ENCODE measurements at regions not wholly inside any gene's neighbourhood (a gene's known extent, or its start where the extent isn't known, plus 50 kb on each side); places are given as distances from the start of the nearest gene placed in this dataset.

DNA sequence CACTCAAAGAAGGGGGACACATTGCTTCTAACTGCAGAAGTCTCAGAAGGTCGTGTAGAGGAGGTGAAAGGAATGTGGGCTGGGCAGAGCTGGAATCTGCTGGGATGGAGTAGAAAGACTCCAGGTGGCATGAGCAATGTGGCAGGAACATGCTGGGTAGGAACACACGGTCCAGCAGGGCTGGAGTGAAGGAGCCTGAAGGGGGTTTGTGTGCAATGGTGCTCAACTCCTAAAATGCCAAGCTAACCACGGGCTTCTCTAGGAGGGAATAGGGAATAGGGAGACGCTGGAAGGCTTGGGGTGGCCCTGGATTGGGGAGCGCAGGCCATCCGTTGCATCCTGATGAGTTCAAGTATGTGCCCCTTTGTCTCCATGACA, 253.8 kb downstream of the FAM43A start:
- Histone ChIP-seq H3K4me2 (no peak overlapping the region), H3K9me2 (ENCODE audit: insufficient read depth) (no peaks in the 10 kb centered on the region), H3K4me3 (no peak overlapping the region), H3K79me2 (replicated peaks; ENCODE audit: insufficient read depth) (no peaks in the 10 kb centered on the region), H2AFZ (no peak overlapping the region), H4K20me1 (replicated peaks; ENCODE audit: insufficient read depth) (no peaks in the 10 kb centered on the region; the same call in 1 of the 2 replicates), H3F3A (replicated peaks; ENCODE audit: low read depth) (no peaks in the 10 kb centered on the region), H3K4me1 (ENCODE audit: insufficient read depth) (no peaks in the 10 kb centered on the region), H3K27me3 (ENCODE audit: insufficient read depth) (no peaks in the 10 kb centered on the region), H3K36me3 (ENCODE audit: insufficient read depth) (no peaks in the 10 kb centered on the region), H3K27ac (ENCODE audit: low read depth) (no peak overlapping the region)
- Mint-ChIP-seq H3K4me3 (no peak overlapping the region), H3K4me1 (no peaks in the 10 kb centered on the region; the same call in 2 of the 3 replicates), H3K27ac (no peak overlapping the region), H3K27me3 (ENCODE audit: insufficient read depth, low read depth, poor library complexity) (peaks cover 4% of the 10 kb centered on the region), H3K9me3 (no peaks in the 10 kb centered on the region), H3K36me3 (ENCODE audit: low read depth) (no peaks in the 10 kb centered on the region)
- DNase-seq (ENCODE audit: low spot score) = no peak
- no peak for TF ChIP-seq CTCF (conservative IDR thresholded peaks at IDR 0.05; ENCODE audit: low read depth in 2 of 2)
- TF ChIP-seq NANOG (IDR thresholded peaks at IDR 0.05; ENCODE audit: borderline replicate concordance) = no peak
- no peak for TF ChIP-seq EZH2 (IDR thresholded peaks at IDR 0.05; ENCODE audit: low read depth, unreplicated experiment)
- TF ChIP-seq EZH2phosphoT487 (IDR thresholded peaks at IDR 0.05; ENCODE audit: unreplicated experiment) = no peak
- no peak for TF ChIP-seq STAT1 (IDR thresholded peaks at IDR 0.05; ENCODE audit: unreplicated experiment)
- TF ChIP-seq, protein P1, sequence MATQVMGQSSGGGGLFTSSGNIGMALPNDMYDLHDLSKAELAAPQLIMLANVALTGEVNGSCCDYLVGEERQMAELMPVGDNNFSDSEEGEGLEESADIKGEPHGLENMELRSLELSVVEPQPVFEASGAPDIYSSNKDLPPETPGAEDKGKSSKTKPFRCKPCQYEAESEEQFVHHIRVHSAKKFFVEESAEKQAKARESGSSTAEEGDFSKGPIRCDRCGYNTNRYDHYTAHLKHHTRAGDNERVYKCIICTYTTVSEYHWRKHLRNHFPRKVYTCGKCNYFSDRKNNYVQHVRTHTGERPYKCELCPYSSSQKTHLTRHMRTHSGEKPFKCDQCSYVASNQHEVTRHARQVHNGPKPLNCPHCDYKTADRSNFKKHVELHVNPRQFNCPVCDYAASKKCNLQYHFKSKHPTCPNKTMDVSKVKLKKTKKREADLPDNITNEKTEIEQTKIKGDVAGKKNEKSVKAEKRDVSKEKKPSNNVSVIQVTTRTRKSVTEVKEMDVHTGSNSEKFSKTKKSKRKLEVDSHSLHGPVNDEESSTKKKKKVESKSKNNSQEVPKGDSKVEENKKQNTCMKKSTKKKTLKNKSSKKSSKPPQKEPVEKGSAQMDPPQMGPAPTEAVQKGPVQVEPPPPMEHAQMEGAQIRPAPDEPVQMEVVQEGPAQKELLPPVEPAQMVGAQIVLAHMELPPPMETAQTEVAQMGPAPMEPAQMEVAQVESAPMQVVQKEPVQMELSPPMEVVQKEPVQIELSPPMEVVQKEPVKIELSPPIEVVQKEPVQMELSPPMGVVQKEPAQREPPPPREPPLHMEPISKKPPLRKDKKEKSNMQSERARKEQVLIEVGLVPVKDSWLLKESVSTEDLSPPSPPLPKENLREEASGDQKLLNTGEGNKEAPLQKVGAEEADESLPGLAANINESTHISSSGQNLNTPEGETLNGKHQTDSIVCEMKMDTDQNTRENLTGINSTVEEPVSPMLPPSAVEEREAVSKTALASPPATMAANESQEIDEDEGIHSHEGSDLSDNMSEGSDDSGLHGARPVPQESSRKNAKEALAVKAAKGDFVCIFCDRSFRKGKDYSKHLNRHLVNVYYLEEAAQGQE (IDR thresholded peaks at IDR 0.05; ENCODE audit: unreplicated experiment) = no peak
- no peak for TF ChIP-seq ZNF114 (CRISPR knock-in tag; IDR thresholded peaks at IDR 0.05)
- no peak for TF ChIP-seq POLR2AphosphoS5 (IDR thresholded peaks at IDR 0.05; ENCODE audit: low read depth)
- TF ChIP-seq, protein P2, sequence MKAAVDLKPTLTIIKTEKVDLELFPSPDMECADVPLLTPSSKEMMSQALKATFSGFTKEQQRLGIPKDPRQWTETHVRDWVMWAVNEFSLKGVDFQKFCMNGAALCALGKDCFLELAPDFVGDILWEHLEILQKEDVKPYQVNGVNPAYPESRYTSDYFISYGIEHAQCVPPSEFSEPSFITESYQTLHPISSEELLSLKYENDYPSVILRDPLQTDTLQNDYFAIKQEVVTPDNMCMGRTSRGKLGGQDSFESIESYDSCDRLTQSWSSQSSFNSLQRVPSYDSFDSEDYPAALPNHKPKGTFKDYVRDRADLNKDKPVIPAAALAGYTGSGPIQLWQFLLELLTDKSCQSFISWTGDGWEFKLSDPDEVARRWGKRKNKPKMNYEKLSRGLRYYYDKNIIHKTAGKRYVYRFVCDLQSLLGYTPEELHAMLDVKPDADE (IDR thresholded peaks at IDR 0.05) = no peak
- TF ChIP-seq JUNB (IDR thresholded peaks at IDR 0.05; ENCODE audit: unreplicated experiment) = no peak
- TF ChIP-seq ZNF331 (CRISPR knock-in tag; IDR thresholded peaks at IDR 0.05; ENCODE audit: low read depth) = no peak
- no peak for TF ChIP-seq ZNF462 (CRISPR knock-in tag; IDR thresholded peaks at IDR 0.05)
- TF ChIP-seq CREB1 (CRISPR knock-in tag; IDR thresholded peaks at IDR 0.05; ENCODE audit: low read depth) = no peak
- no peak for ATAC-seq

Measured in GM23338 (cell line).